Vagina (tissue), 2 donors: ENCODE measurements at regions not wholly inside any gene's neighbourhood (a gene's known extent, or its start where the extent isn't known, plus 50 kb on each side); places are given as distances from the start of the nearest gene placed in this dataset.

Source experiments
- CTCF ChIP-seq, 3 experiments: fragments of 450-650 bp in 2 of 3; fragments of 200-600 bp in 1 of 3; sonication (generic) in 1 of 3; IDR thresholded peaks; one replicate each; pipeline ENCODE4 v1.5.1; 2017 to 2019; ENCODE audit warnings: antibody characterized with exemption in 3 of 3, mild to moderate bottlenecking in 2 of 3, moderate library complexity in 2 of 3
- POLR2A ChIP-seq, 2 donors: fragments of 450-650 bp; IDR thresholded peaks; one replicate each; pipeline ENCODE4 v1.6.1; 2017; ENCODE audit warnings: antibody characterized with exemption in 2 of 2, mild to moderate bottlenecking in 2 of 2, moderate library complexity in 2 of 2

- no peak for TF ChIP-seq CTCF (IDR thresholded peaks at IDR 0.05)
- TF ChIP-seq POLR2A (IDR thresholded peaks at IDR 0.05) = no peak
These were observed 375.6 kb downstream of the SOX11 start for GRCh38 chr2:6067806-6068205.
